K562 (cell line): ENCODE measurements at regions not wholly inside any gene's neighbourhood (a gene's known extent, or its start where the extent isn't known, plus 50 kb on each side); places are given as distances from the start of the nearest gene placed in this dataset.

Source experiments
- HDAC2 ChIP-seq: fragments of 450-650 bp; IDR thresholded peaks from 2 replicates; pipeline ENCODE4 v1.6.1; 2016; ENCODE audit warnings: mild to moderate bottlenecking
- STAT6 ChIP-seq: sonication (generic); formaldehyde crosslinking; IDR thresholded peaks from 2 replicates; pipeline ENCODE4 v1.8.1; 2023; ENCODE audit warnings: mild to moderate bottlenecking, missing genetic modification reagents
- ZNF318 ChIP-seq, 2 experiments: fragments of 450-650 bp; IDR thresholded peaks; 2 replicates each; pipeline ENCODE4 v1.6.1; 2016; ENCODE audit warnings: mild to moderate bottlenecking in 2 of 2, borderline replicate concordance in 1 of 2, low read depth in 1 of 2, moderate library complexity in 1 of 2

GRCh38 chr15:47404877-47405276 lies 312.4 kb upstream of the SEMA6D start (continued):
- TF ChIP-seq ZNF318 (IDR thresholded peaks at IDR 0.05; ENCODE audit: borderline replicate concordance in 1 of 2, low read depth in 1 of 2) (no peak), HDAC2 (no peak), STAT6 (no peak)
